ENCODE measurements at regions not wholly inside any gene's neighbourhood (a gene's known extent, or its start where the extent isn't known, plus 50 kb on each side); places are given as distances from the start of the nearest gene placed in this dataset.

GRCh38 chr9:126043681-126044080, 282.9 kb upstream of the MVB12B start:
- no peak for TF ChIP-seq CTCF (IDR thresholded peaks at IDR 0.05; ENCODE audit: borderline replicate concordance, insufficient read depth, low read depth, low read length)
- no peak overlapping the region for H3K4me3 ChIP-seq (ENCODE audit: low read depth, low read length)

GRCh38 chr9:126049088-126049487, 277.5 kb upstream of the MVB12B start:
- no peak overlapping the region for H3K4me3 ChIP-seq (ENCODE audit: low read depth, low read length)
- TF ChIP-seq CTCF (IDR thresholded peaks at IDR 0.05; ENCODE audit: borderline replicate concordance, insufficient read depth, low read depth, low read length), result no peak

GRCh38 chr9:126049896-126050604, 276.6 kb upstream of the MVB12B start:
- H3K4me3 ChIP-seq (ENCODE audit: low read depth, low read length), result no peak overlapping the region
- TF ChIP-seq CTCF (IDR thresholded peaks at IDR 0.05; ENCODE audit: borderline replicate concordance, insufficient read depth, low read depth, low read length), result no peak

GRCh38 chr9:126050605-126050990, 276.0 kb upstream of the MVB12B start:
- H3K4me3 ChIP-seq (ENCODE audit: low read depth, low read length), result no peak overlapping the region
- no peak for TF ChIP-seq CTCF (IDR thresholded peaks at IDR 0.05; ENCODE audit: borderline replicate concordance, insufficient read depth, low read depth, low read length)

DNA sequence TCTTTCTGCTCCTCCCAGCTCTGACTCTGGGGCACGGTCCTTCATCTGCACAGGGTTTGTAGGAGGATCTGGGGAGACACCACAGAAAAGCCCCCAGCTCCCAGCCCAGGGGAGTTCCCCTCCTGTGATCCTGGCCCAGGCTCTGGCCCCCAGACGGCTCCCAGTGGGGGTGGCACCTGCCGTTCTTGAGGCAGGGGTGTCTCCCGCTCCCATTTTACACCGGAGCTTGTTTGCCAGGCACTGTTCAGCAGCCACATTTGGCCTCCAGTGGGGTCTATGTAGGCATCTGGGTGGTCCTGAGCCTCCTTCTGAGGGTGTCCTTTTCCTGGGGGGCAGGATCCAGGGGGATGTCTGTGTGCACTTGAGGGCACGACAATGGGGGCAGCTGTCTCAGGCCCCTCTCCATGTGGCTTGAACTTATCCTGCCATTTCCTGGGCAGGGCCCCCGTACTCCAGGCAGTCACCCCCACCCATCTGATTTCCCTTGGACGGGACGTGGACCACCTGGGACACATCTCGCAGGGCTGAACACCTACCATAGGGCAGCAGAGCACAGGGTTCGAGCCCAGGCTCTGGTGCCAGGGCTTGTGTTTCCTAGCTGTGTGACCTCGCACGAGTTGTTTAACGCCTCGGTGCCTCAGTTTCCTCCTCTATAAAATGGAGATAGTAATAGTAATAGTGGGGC, 275.0 kb upstream of the MVB12B start:
- no peak for TF ChIP-seq CTCF (IDR thresholded peaks at IDR 0.05; ENCODE audit: borderline replicate concordance, insufficient read depth, low read depth, low read length)
- no peak overlapping the region for H3K4me3 ChIP-seq (ENCODE audit: low read depth, low read length)

DNA sequence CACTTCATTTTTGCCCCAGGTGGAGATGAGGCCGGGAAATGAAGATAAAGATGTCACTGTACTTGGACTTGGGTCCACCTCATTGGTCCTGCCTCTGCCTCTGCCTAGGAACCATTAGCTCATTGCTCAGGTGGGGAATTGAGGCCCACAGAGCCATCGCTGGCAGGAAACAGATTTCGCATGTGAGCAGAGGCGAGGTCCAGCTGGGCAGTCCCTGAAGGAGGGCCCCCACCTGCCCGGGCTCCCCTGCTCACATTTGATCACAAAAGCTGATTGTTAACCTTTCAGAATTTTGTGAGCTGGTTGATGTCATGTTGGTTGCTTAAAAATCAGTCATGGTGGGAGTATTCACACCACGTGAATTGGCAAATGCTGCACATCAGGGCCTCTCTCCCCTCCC, 273.8 kb upstream of the MVB12B start:
- H3K4me3 ChIP-seq (ENCODE audit: low read depth, low read length), result no peak overlapping the region
- no peak for TF ChIP-seq CTCF (IDR thresholded peaks at IDR 0.05; ENCODE audit: borderline replicate concordance, insufficient read depth, low read depth, low read length)

GRCh38 chr9:126053913-126054312, 272.7 kb upstream of the MVB12B start:
- no peak for TF ChIP-seq CTCF (IDR thresholded peaks at IDR 0.05; ENCODE audit: borderline replicate concordance, insufficient read depth, low read depth, low read length)
- no peak overlapping the region for H3K4me3 ChIP-seq (ENCODE audit: low read depth, low read length)

Measured in GM12875 (cell line).